Retinal pigment epithelial cell (primary cell): ENCODE measurements at regions not wholly inside any gene's neighbourhood (a gene's known extent, or its start where the extent isn't known, plus 50 kb on each side); places are given as distances from the start of the nearest gene placed in this dataset.
"Not testable (repeated sequence)": the region's sequence is repeated elsewhere in the genome, so short reads cannot be mapped to it uniquely, and the experiment has no call there.

Source experiments
- DNase-seq: peaks from one replicate; pipeline ENCODE4 v3.0.0-alpha.2; 2010; ENCODE audit warnings: low read depth
- H3K4me3 ChIP-seq: 2 replicates; pipeline ENCODE4 v1.5.1; 2011; ENCODE audit warnings: mild to moderate bottlenecking, low read length, control low read depth, moderate library complexity
- CTCF ChIP-seq: conservative IDR thresholded peaks from 2 replicates; pipeline ENCODE4 v1.5.1; 2011; ENCODE audit warnings: low read depth, low read length, control low read depth, inconsistent platforms

GRCh38 chr22:16654882-16655281, 62.3 kb upstream of the CCT8L2 start:
- DNase-seq, result no peak
- H3K4me3 ChIP-seq, result no peak overlapping the region
- no peak for TF ChIP-seq CTCF

- not testable (repeated sequence) for DNase-seq, H3K4me3 ChIP-seq
Observed at GRCh38 chr22:16654336-16654735, 61.7 kb upstream of the CCT8L2 start.

GRCh38 chr22:16653222-16653621, 60.6 kb upstream of the CCT8L2 start:
- DNase-seq, H3K4me3 ChIP-seq: not testable (repeated sequence)

- no peak for TF ChIP-seq CTCF
- H3K4me3 ChIP-seq, result no peak overlapping the region
- DNase-seq, result no peak
Observed at GRCh38 chr22:16651217-16651616, 58.6 kb upstream of the CCT8L2 start.
